HL-60/S4 (cell line): ENCODE measurements at regions not wholly inside any gene's neighbourhood (a gene's known extent, or its start where the extent isn't known, plus 50 kb on each side); places are given as distances from the start of the nearest gene placed in this dataset.
"Not testable (repeated sequence)": the region's sequence is repeated elsewhere in the genome, so short reads cannot be mapped to it uniquely, and the experiment has no call there.

Experiments
- in situ Hi-C: fragments of 300-500 bp; cut with MboI; formaldehyde crosslinking; loops from 2 replicates; pipeline ENCODE4 v1.14.3; 2022; ENCODE audit warnings: low sequenced_read_pairs

DNA sequence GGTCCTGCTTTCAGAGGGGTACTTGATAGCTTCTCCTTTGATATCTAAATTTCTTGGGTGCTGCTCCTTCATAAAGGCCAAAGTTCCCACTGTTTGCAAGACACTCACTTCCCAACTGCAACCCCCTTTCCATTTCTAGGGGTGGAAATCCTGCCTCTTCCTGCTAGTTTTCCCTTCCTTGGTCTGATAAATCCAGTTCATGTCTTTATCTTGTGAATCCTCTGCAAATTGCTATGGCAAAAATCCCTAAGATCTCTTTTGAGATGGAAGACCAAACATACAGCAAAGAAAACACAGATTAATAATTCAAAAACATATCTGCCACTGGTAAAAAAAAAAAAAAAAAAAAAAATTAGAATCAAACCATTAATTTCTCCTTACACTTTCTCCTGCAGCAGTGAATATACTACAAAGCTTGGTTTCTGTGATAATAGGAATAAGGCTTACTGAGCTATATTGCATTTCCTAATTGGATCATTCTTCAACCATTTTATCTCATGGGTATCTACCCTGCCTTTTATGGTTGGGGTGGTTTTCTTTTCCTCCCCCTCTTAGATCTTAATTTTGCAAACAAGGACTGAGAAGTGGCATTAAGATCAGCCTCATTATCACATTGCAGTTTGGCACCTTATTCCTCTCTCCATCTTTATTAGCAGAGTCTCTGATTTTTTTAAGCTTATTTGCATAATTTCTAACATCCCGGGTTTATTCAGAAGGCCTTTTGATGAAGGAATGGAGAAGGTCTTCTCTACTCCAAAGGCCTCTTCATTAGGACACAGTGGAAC lies 439.1 kb downstream of the XYLT1 start:
- in situ Hi-C loops: no loop called here

DNA sequence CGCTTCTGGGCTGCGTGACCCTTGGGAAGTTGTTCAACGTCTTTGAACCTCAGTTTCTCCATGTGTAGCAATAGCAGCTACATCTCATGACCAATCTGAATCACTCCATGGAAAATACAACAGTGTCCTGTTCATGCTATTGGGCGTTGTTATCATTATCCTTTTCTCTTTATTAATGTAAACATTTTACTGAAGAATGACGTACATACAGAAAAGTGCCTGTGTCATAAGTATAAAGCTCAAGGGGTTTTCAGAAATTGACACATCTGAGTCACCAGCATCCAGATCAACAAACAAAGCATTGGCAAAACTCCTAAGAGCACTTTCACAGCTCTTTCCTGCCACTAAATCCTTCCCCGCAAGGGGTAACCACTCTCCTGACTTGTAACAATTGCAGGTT lies 438.4 kb downstream of the XYLT1 start:
- in situ Hi-C loops: no loop called here

DNA sequence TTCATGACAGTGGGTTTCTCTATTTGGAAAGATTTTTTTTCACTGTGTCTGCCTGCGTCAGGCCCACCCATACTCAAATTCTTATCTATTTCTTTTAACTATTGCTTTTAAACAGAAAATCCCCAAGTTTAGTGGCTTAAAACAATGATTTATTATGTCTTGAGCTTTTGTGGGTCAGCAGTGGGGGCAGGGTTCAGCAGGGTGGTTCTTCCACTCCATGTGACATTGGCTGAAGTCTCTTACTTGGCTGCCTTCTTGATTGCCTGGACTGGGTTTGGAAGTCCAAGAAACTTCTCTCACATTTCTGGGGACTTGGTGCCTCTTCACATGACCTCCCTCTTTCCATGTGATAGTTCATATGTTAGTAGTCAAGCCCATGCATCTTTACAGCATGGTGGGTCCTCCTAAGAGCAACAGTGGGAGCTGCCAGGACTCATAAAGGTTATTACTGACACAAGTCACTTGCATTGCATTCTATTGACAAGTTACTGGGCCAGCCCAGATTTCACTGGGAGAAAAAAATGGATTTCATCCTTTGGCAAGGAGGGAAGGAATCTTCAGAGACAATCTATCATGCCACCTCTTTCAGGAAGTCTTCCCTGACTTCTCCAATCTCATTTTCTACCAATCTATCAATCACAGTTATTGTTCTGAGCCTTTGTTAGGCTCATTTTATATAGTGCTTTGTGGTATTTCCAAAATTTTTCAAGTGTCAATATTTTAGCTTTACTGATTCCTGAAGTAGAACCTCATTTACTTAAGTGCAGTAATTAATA lies 436.1 kb downstream of the XYLT1 start:
- in situ Hi-C loops: no loop called here

DNA sequence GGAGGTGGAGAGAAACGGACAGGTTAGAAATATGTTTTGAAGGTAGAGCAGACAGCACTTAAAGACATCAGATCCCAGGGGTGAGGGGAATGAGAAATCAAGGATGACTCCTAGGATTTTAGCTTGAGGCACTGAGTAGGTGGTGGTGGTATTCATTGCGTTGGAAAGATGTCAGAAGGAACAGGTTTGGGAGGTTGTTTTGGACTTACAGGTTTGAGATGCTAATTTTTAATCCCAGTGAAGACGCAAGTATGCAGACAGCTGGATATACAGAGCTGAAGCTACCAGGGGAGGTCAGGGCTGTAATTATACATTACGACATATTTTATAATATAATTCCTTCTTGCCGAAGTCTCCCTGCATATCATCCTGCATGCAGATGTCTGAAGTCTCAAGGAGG lies 433.3 kb downstream of the XYLT1 start:
- in situ Hi-C loops: no loop called here

DNA sequence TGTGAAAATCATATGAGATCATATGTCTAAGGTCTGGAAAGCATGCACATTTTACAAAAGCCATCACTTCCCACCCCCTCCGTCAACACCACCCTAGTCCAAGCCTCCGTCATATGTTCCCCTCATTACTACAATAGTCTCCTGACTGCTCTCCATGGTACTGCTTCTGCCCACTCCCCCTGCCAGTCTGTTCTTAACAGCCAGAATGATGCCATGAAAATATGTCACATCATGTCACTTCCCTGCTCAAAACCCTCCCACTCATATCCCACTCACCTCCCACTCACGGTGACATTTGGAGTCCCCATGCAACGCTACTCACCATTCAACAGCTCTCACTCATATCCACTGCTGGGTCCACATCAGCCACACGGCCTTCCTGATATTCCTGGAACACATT lies 432.3 kb downstream of the XYLT1 start:
- in situ Hi-C loops: no loop called here

DNA sequence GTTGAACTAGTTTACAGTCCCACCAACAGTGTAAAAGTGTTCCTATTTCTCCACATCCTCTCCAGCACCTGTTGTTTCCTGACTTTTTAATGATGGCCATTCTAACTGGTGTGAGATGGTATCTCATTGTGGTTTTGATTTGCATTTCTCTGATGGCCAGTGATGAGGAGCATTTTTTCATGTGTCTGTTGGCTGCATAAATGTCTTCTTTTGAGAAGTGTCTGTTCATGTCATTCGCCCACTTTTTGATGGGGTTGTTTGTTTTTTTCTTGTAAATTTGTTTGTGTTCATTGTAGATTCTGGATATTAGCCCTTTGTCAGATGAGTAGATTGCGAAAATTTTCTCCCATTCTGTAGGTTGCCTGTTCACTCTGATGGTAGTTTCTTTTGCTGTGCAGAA lies 421.7 kb downstream of the XYLT1 start:
- in situ Hi-C loops: not testable (repeated sequence)

DNA sequence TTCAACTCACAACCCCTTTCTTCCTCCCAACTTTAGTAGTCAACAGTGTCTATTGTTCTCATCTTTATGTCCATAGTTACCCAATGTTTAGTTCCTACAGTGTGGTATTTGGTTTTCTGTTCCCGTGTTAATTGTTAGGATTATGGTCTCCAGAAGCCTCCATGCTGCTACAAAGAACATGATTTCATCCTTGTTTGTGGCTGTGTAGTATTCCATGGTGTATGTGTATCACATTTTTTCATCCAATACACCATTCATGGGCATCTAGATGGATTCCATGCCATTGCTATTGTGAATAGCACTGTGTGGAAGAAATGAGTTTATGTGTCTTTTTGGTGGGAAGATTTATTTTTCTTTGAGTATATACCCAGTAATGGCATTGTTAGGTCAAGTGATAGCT lies 420.3 kb downstream of the XYLT1 start:
- in situ Hi-C loops: no loop called here
